Stimulated activated naive CD8-positive, alpha-beta T cell treated with anti-CD3 and anti-CD28 coated beads, Interleukin-15, amount 100 ng/mL, for 72 hours (primary cell): ENCODE measurements at regions not wholly inside any gene's neighbourhood (a gene's known extent, or its start where the extent isn't known, plus 50 kb on each side); places are given as distances from the start of the nearest gene placed in this dataset.

ENCODE experiments used
- ATAC-seq: fragments of 150-1000 bp; cut with Tn5 transposase; 2 replicates; pipeline ENCODE4 v1.10.0; 2021; ENCODE audit warnings: mild to moderate bottlenecking, moderate library complexity
- DNase-seq, 2 donors: peaks; one replicate each; pipeline ENCODE4 v3.0.0; 2021 to 2022
- H3K27ac Mint-ChIP-seq, 2 donors: one replicate each; pipeline ENCODE4 v1.8.0; 2022; ENCODE audit warnings: mild to moderate bottlenecking in 2 of 2, mixed read lengths in 2 of 2, moderate library complexity in 2 of 2
- H3K27me3 Mint-ChIP-seq: one replicate; pipeline ENCODE4 v1.8.0; 2022; ENCODE audit warnings: mixed read lengths
- H3K4me1 Mint-ChIP-seq: one replicate; pipeline ENCODE4 v1.8.0; 2022; ENCODE audit warnings: mild to moderate bottlenecking, mixed read lengths
- H3K4me3 Mint-ChIP-seq, 2 donors: one replicate each; pipeline ENCODE4 v1.8.0; 2022; ENCODE audit warnings: mild to moderate bottlenecking in 2 of 2, mixed read lengths in 2 of 2, moderate library complexity in 1 of 2
- H3K9me3 Mint-ChIP-seq, 2 donors: one replicate each; pipeline ENCODE4 v1.8.0; 2022; ENCODE audit warnings: mixed read lengths in 2 of 2

- Mint-ChIP-seq H3K27me3 (no peaks in the 10 kb centered on the region), H3K9me3 (no peaks in the 10 kb centered on the region), H3K27ac (no peak overlapping the region), H3K4me1 (no peaks in the 10 kb centered on the region), H3K4me3 (no peak overlapping the region)
- ATAC-seq (no peak), DNase-seq (no peak)
Observed at GRCh38 chr3:31022716-31023115, 128.3 kb upstream of the GADL1 start.

DNA sequence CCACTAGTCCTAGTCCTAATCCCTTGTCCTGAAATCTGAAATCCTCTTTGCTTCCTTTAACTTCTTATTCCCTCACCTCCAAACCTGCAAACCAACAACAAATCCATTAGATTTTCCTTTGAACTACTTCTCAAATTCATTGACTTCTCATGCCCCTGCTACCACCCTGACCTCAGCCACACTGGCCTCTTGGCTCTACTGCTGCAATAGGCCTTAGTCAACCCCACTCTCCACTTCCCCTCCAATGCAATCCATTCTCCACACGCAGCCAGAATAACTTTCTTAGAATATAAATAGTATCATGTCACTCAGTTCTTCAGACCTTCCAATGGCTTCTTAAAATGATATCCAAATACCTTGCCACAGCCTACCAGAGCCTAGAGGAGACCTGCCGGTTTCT, 131.1 kb upstream of the GADL1 start:
- H3K27me3 Mint-ChIP-seq = no peaks in the 10 kb centered on the region
- H3K4me3 Mint-ChIP-seq = no peak overlapping the region
- H3K4me1 Mint-ChIP-seq = no peaks in the 10 kb centered on the region
- ATAC-seq (no peak), DNase-seq (no peak)
- no peaks in the 10 kb centered on the region for H3K9me3 Mint-ChIP-seq
- H3K27ac Mint-ChIP-seq = no peak overlapping the region

DNA sequence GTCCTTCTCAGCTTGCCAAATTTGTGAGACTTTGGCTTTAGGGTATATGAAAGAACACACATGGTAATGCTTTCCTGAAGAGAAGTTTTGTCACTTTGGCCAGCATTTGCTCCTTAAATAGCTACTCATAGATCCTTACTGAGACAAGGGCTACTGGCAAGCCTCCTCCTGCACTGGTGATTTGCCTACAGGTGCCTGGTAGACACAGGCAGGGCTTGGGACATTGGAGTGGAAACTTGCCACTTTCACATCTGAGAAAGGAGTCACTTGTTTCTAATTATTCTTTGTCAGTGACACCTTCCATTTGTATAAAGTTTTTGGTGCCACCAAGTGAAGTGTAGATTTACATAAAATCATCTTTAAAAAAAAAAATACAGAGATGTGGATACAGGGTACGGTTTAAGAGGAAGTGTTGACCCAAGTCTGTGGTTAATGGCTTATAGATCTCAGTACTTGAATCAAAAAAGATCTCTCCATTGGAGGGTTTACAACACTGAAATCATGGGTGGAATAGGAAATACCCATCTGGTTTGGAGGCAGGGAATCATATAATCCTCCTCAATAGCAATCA, 132.8 kb upstream of the GADL1 start:
- Mint-ChIP-seq H3K27ac (no peak overlapping the region), H3K4me3 (no peak overlapping the region), H3K9me3 (no peaks in the 10 kb centered on the region), H3K27me3 (no peaks in the 10 kb centered on the region), H3K4me1 (no peaks in the 10 kb centered on the region)
- ATAC-seq (no peak), DNase-seq (no peak)

- Mint-ChIP-seq H3K4me1 (no peaks in the 10 kb centered on the region), H3K27me3 (no peaks in the 10 kb centered on the region), H3K4me3 (no peak overlapping the region), H3K27ac (no peak overlapping the region), H3K9me3 (no peaks in the 10 kb centered on the region)
- ATAC-seq (no peak), DNase-seq (no peak)
Observed at GRCh38 chr3:31027914-31028313, 133.5 kb upstream of the GADL1 start.

GRCh38 chr3:31028766-31029165, 134.3 kb upstream of the GADL1 start:
- Mint-ChIP-seq H3K4me3 (no peak overlapping the region), H3K4me1 (no peaks in the 10 kb centered on the region), H3K9me3 (no peaks in the 10 kb centered on the region), H3K27me3 (no peaks in the 10 kb centered on the region), H3K27ac (no peak overlapping the region)
- ATAC-seq = no peak
- no peak for DNase-seq

GRCh38 chr3:31029706-31030105, 135.2 kb upstream of the GADL1 start:
- Mint-ChIP-seq H3K4me3 (no peak overlapping the region), H3K9me3 (no peaks in the 10 kb centered on the region)

GRCh38 chr3:31035681-31036080, 141.2 kb upstream of the GADL1 start:
- DNase-seq (no peak), ATAC-seq (no peak)
- H3K4me3 Mint-ChIP-seq = no peak overlapping the region
- no peaks in the 10 kb centered on the region for H3K9me3 Mint-ChIP-seq
- H3K27me3 Mint-ChIP-seq = no peaks in the 10 kb centered on the region
- no peak overlapping the region for H3K27ac Mint-ChIP-seq
- H3K4me1 Mint-ChIP-seq = no peaks in the 10 kb centered on the region

More at GRCh38 chr3:31029706-31030105, 135.2 kb upstream of the GADL1 start:
- DNase-seq = no peak
- Mint-ChIP-seq H3K27ac (no peak overlapping the region), H3K27me3 (no peaks in the 10 kb centered on the region), H3K4me1 (no peaks in the 10 kb centered on the region)
- no peak for ATAC-seq

DNA sequence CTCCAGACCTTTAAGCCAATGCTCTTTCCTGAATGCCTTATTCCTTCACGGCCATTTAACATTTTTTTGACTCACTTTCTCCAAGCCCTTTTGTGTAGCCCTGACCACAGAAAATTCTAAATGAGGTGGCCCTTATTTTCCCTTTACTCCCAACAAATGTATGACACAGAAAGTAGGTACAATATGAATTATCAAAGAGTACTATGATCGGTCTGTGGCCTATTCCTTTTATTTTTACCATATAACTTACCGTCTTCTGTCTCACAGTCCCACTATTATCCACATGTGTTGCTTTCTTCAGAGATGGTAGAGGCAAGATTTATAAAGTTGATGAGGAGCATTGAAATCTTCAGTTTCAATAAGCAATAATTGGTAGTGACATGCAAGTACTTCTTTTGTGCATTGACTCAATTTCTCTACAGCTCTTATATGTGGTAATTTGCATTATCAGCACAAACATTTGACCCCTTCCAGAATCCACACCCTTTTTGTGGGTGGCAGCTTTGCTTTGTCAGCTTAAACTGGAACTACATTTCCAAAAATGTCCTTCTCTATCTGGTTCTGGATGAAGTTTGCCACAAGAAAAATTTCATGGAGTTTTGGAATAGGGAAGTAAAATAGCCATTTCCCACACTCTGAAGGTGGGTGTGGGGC, 143.8 kb upstream of the GADL1 start:
- no peak for DNase-seq
- Mint-ChIP-seq H3K4me1 (no peaks in the 10 kb centered on the region), H3K27me3 (no peaks in the 10 kb centered on the region), H3K27ac (no peak overlapping the region), H3K4me3 (no peak overlapping the region), H3K9me3 (peaks cover 13 to 14% of the 10 kb centered on the region in 2 donors)
- no peak for ATAC-seq

GRCh38 chr3:31039145-31039544, 144.7 kb upstream of the GADL1 start:
- H3K27ac Mint-ChIP-seq = peak overlapping the region in 1 of 2 donors; percentile 23
- H3K4me3 Mint-ChIP-seq = no peak overlapping the region
- ATAC-seq (no peak), DNase-seq (no peak)
- H3K4me1 Mint-ChIP-seq = no peaks in the 10 kb centered on the region
- no peaks in the 10 kb centered on the region for H3K27me3 Mint-ChIP-seq
- peaks cover 13 to 20% of the 10 kb centered on the region in 2 donors for H3K9me3 Mint-ChIP-seq

DNA sequence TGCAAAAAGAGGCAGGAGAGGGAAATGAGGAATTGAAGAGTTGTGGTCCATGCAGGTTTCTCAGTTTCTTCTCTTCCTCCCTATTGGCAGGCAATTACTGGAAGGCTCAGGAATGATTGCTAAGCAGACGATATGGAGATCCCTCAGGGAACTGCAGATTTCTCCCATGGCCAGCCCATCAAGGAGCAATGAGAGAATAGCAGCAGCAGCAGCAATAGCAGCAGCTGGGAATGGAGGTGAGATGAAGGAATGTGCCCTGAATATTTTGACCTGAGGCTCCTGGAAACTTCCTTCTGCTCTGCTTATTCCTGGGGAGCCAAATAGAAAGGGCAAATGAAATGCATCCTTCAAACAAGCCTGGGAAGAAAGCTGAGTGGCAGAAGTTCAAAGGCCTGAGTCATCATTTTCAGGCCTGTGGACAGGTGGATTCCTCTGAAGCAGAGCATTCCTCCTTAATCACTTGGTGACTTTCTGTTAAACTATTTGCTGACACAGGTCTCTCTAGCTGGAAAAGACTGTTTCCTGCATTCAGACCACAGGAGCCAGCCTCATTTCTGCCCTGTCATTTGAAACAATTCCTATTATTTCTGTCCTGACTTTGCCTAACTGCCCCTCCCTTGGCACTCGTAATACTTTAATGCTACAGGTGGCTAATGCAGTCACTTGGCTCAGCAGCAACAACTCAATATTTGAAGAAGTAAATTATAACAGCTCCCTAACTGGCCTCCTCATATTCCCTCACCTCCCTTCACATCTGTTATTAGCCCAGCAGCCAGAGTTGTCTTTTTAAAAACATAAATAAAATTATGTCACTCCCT, 146.9 kb upstream of the GADL1 start:
- Mint-ChIP-seq H3K27ac (no peak overlapping the region), H3K4me1 (no peaks in the 10 kb centered on the region), H3K4me3 (no peak overlapping the region), H3K27me3 (no peaks in the 10 kb centered on the region), H3K9me3 (peaks cover 13 to 20% of the 10 kb centered on the region in 2 donors)
- no peak for DNase-seq
- no peak for ATAC-seq

DNA sequence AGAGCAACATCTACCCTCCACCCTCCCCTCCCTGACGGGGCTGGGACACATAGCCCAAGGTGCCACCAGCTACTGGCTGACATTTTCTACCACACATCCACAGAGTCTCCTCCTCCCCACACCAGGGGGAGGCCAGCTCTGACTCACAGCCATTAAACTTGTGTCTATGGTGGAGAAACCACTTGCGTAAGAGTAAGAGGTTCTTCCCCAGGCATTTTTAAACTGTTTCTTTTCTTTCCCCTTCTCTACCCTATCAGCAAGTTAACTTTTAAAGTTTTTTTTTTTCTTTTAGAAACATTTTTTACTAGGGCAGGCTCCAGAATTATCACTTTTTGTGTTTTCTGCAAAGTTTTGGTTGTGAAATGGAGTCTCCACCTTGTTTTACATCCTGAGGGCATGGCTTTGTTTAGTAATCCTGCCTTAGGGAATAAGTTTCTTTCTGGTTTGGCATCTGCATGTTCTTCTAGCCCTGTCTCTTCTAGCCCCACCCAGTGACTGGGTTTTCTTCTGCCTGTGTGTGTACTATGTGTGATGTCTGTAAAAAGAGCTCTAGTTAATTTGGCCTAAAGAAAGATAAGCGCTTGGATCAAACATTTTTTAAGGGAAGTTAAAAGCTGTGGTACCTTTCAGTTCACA, 148.8 kb upstream of the GADL1 start:
- H3K9me3 Mint-ChIP-seq = peaks cover 13 to 20% of the 10 kb centered on the region in 2 donors
- DNase-seq (no peak), ATAC-seq (peak; percentile 56)
- no peaks in the 10 kb centered on the region for H3K27me3 Mint-ChIP-seq
- no peak overlapping the region for H3K4me3 Mint-ChIP-seq
- no peaks in the 10 kb centered on the region for H3K4me1 Mint-ChIP-seq
- H3K27ac Mint-ChIP-seq = no peak overlapping the region

- H3K4me1 Mint-ChIP-seq = peaks cover 6% of the 10 kb centered on the region
- H3K4me3 Mint-ChIP-seq = no peak overlapping the region
- H3K27ac Mint-ChIP-seq = no peak overlapping the region
- H3K9me3 Mint-ChIP-seq = peaks cover 6 to 29% of the 10 kb centered on the region in 2 donors
- ATAC-seq (no peak), DNase-seq (no peak)
- no peaks in the 10 kb centered on the region for H3K27me3 Mint-ChIP-seq
Observed at GRCh38 chr3:31047673-31048072, 153.2 kb upstream of the GADL1 start.

DNA sequence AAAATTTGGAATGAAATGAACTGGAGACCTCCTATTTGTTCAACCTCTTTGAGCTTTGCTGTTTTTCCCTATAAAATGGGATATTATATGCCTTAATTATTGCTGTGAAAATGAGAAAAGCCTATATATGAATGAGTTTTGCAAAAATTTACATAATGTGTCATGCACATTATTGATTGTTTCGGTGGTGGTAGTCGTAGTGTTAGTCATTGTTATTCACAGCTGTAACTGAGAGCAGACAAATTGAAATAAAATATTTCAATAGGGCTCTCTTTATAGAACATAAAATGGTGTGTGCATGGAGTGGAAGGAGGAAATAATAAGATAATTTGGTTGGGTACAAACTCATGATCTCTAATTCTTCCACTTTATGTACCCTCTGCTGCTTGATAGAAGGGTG, 153.7 kb upstream of the GADL1 start:
- Mint-ChIP-seq H3K4me1 (peaks cover 6% of the 10 kb centered on the region), H3K27ac (no peak overlapping the region), H3K4me3 (no peak overlapping the region), H3K9me3 (peaks cover 6 to 28% of the 10 kb centered on the region in 2 donors), H3K27me3 (no peaks in the 10 kb centered on the region)
- DNase-seq (no peak), ATAC-seq (no peak)

GRCh38 chr3:31050296-31050695, 155.8 kb upstream of the GADL1 start:
- no peak overlapping the region for H3K4me3 Mint-ChIP-seq
- H3K4me1 Mint-ChIP-seq = peaks cover 6% of the 10 kb centered on the region
- H3K27me3 Mint-ChIP-seq = no peaks in the 10 kb centered on the region
- ATAC-seq (peak; percentile 77), DNase-seq (no peak)
- H3K27ac Mint-ChIP-seq = no peak overlapping the region
- H3K9me3 Mint-ChIP-seq = peaks cover 6 to 22% of the 10 kb centered on the region in 2 donors

- ATAC-seq = no peak
- peaks cover 6% of the 10 kb centered on the region for H3K4me1 Mint-ChIP-seq
- no peaks in the 10 kb centered on the region for H3K27me3 Mint-ChIP-seq
Observed at GRCh38 chr3:31051226-31051625, 156.8 kb upstream of the GADL1 start.

DNA sequence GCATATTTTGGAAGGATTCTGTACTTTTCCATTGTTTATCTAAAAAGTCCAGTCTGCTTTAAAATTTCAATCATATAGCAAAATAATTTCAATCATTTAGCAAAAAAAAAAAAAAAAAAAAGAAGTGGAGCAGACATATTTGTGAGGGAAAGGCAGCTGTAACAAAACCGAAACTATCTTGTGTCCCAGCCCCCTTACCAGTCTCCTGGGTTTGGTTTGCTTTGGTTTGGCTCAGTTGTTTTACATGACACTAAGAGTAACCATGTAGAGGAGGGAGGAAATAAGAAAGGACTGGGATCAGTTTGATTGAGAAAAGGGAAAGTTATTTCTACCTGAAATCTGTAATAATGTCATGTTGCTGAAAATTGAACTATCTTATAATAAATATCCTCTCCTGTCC, 158.8 kb upstream of the GADL1 start:
- Mint-ChIP-seq H3K27me3 (no peaks in the 10 kb centered on the region), H3K27ac (no peak overlapping the region), H3K9me3 (peaks cover 6 to 28% of the 10 kb centered on the region in 2 donors), H3K4me3 (no peak overlapping the region), H3K4me1 (peaks cover 6% of the 10 kb centered on the region)
- no peak for DNase-seq
- no peak for ATAC-seq

More at GRCh38 chr3:31051226-31051625, 156.8 kb upstream of the GADL1 start:
- Mint-ChIP-seq H3K4me3 (no peak overlapping the region), H3K27ac (no peak overlapping the region), H3K9me3 (peaks cover 6 to 28% of the 10 kb centered on the region in 2 donors)
- DNase-seq = no peak
